ENCODE measurements at regions not wholly inside any gene's neighbourhood (a gene's known extent, or its start where the extent isn't known, plus 50 kb on each side); places are given as distances from the start of the nearest gene placed in this dataset.

DNA sequence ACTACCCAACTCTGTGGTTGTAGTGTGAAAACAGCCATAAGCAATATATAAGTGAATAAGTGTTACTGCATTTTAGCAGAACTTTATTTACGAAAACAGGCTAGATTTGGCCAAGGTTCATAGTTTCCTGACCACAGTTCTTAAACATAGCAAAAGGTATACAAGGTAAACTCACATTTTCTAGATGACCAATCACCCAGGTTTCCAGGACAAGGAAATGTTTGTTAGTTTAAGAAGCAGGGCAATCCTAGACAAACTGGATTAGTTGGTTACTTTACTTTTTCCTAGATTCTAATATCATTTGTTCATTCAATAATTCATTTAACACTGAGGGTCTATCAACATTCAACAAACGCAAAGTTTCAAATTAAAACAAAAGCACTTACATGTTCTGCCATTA lies 201.7 kb downstream of the SPRY2 start:
- ChIA-PET POLR2A (no interaction called here), CTCF (no interaction called here)
- ATAC-seq (no peak), DNase-seq (ENCODE audit: low spot score) (no peak)
- Mint-ChIP-seq H3K9me3 (peaks cover 4% of the 10 kb centered on the region; the same call in 1 of the 2 replicates), H3K4me3 (no peak overlapping the region), H3K36me3 (no peaks in the 10 kb centered on the region), H3K27ac (no peak overlapping the region), H3K27me3 (ENCODE audit: low read depth) (no peaks in the 10 kb centered on the region), H3K4me1 (peaks cover 27% of the 10 kb centered on the region)
- TF ChIP-seq TP53 (CRISPR knock-in tag; IDR thresholded peaks at IDR 0.05) (no peak), AFF4 (CRISPR knock-in tag; IDR thresholded peaks at IDR 0.05; ENCODE audit: borderline replicate concordance) (no peak), HMGA2 (CRISPR knock-in tag; IDR thresholded peaks at IDR 0.05) (no peak), GRHL2 (CRISPR knock-in tag; IDR thresholded peaks at IDR 0.05; ENCODE audit: insufficient replicate concordance, severe bottlenecking) (no peak), MYBL2 (CRISPR knock-in tag; IDR thresholded peaks at IDR 0.05) (no peak), FOXP1 (CRISPR knock-in tag; IDR thresholded peaks at IDR 0.05; ENCODE audit: borderline replicate concordance) (no peak), ZNF219 (CRISPR knock-in tag; IDR thresholded peaks at IDR 0.05; ENCODE audit: borderline replicate concordance) (no peak), OVOL2 (CRISPR knock-in tag; IDR thresholded peaks at IDR 0.05; ENCODE audit: borderline replicate concordance) (no peak), ZNF671 (CRISPR knock-in tag; IDR thresholded peaks at IDR 0.05) (no peak), NR2C2 (CRISPR knock-in tag; IDR thresholded peaks at IDR 0.05) (no peak), ZNF317 (CRISPR knock-in tag; IDR thresholded peaks at IDR 0.05; ENCODE audit: borderline replicate concordance, low read depth) (no peak), GABPB1 (CRISPR knock-in tag; IDR thresholded peaks at IDR 0.05) (no peak), EMX1 (CRISPR knock-in tag; IDR thresholded peaks at IDR 0.05) (no peak), ZNF416 (CRISPR knock-in tag; IDR thresholded peaks at IDR 0.05) (no peak), IRF1 (CRISPR knock-in tag; IDR thresholded peaks at IDR 0.05) (no peak)
- TF ChIP-seq, protein P1, sequence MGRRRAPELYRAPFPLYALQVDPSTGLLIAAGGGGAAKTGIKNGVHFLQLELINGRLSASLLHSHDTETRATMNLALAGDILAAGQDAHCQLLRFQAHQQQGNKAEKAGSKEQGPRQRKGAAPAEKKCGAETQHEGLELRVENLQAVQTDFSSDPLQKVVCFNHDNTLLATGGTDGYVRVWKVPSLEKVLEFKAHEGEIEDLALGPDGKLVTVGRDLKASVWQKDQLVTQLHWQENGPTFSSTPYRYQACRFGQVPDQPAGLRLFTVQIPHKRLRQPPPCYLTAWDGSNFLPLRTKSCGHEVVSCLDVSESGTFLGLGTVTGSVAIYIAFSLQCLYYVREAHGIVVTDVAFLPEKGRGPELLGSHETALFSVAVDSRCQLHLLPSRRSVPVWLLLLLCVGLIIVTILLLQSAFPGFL (CRISPR knock-in tag; IDR thresholded peaks at IDR 0.05; ENCODE audit: borderline replicate concordance) = no peak
- TF ChIP-seq, protein P2, sequence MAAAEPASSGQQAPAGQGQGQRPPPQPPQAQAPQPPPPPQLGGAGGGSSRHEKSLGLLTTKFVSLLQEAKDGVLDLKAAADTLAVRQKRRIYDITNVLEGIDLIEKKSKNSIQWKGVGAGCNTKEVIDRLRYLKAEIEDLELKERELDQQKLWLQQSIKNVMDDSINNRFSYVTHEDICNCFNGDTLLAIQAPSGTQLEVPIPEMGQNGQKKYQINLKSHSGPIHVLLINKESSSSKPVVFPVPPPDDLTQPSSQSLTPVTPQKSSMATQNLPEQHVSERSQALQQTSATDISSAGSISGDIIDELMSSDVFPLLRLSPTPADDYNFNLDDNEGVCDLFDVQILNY (CRISPR knock-in tag; IDR thresholded peaks at IDR 0.05) = no peak
- TF ChIP-seq, protein P3, sequence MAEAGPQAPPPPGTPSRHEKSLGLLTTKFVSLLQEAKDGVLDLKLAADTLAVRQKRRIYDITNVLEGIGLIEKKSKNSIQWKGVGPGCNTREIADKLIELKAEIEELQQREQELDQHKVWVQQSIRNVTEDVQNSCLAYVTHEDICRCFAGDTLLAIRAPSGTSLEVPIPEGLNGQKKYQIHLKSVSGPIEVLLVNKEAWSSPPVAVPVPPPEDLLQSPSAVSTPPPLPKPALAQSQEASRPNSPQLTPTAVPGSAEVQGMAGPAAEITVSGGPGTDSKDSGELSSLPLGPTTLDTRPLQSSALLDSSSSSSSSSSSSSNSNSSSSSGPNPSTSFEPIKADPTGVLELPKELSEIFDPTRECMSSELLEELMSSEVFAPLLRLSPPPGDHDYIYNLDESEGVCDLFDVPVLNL (CRISPR knock-in tag; IDR thresholded peaks at IDR 0.05; ENCODE audit: borderline replicate concordance, low read depth) = no peak
- TF ChIP-seq, protein P4, sequence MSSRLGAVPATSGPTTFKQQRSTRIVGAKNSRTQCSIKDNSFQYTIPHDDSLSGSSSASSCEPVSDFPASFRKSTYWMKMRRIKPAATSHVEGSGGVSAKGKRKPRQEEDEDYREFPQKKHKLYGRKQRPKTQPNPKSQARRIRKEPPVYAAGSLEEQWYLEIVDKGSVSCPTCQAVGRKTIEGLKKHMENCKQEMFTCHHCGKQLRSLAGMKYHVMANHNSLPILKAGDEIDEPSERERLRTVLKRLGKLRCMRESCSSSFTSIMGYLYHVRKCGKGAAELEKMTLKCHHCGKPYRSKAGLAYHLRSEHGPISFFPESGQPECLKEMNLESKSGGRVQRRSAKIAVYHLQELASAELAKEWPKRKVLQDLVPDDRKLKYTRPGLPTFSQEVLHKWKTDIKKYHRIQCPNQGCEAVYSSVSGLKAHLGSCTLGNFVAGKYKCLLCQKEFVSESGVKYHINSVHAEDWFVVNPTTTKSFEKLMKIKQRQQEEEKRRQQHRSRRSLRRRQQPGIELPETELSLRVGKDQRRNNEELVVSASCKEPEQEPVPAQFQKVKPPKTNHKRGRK (CRISPR knock-in tag; IDR thresholded peaks at IDR 0.05; ENCODE audit: borderline replicate concordance) = no peak
- TF ChIP-seq, protein P5, sequence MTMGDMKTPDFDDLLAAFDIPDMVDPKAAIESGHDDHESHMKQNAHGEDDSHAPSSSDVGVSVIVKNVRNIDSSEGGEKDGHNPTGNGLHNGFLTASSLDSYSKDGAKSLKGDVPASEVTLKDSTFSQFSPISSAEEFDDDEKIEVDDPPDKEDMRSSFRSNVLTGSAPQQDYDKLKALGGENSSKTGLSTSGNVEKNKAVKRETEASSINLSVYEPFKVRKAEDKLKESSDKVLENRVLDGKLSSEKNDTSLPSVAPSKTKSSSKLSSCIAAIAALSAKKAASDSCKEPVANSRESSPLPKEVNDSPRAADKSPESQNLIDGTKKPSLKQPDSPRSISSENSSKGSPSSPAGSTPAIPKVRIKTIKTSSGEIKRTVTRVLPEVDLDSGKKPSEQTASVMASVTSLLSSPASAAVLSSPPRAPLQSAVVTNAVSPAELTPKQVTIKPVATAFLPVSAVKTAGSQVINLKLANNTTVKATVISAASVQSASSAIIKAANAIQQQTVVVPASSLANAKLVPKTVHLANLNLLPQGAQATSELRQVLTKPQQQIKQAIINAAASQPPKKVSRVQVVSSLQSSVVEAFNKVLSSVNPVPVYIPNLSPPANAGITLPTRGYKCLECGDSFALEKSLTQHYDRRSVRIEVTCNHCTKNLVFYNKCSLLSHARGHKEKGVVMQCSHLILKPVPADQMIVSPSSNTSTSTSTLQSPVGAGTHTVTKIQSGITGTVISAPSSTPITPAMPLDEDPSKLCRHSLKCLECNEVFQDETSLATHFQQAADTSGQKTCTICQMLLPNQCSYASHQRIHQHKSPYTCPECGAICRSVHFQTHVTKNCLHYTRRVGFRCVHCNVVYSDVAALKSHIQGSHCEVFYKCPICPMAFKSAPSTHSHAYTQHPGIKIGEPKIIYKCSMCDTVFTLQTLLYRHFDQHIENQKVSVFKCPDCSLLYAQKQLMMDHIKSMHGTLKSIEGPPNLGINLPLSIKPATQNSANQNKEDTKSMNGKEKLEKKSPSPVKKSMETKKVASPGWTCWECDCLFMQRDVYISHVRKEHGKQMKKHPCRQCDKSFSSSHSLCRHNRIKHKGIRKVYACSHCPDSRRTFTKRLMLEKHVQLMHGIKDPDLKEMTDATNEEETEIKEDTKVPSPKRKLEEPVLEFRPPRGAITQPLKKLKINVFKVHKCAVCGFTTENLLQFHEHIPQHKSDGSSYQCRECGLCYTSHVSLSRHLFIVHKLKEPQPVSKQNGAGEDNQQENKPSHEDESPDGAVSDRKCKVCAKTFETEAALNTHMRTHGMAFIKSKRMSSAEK (CRISPR knock-in tag; IDR thresholded peaks at IDR 0.05; ENCODE audit: borderline replicate concordance) = no peak
